SK-N-SH (cell line): ENCODE measurements at regions not wholly inside any gene's neighbourhood (a gene's known extent, or its start where the extent isn't known, plus 50 kb on each side); places are given as distances from the start of the nearest gene placed in this dataset.
A peak's percentile ranks its signal among the peaks of the same experiment; 100 is the strongest.
"Not testable (repeated sequence)": the region's sequence is repeated elsewhere in the genome, so short reads cannot be mapped to it uniquely, and the experiment has no call there.

Experiments
- CTCF ChIA-PET: fragments of 300-600, 350-600 bp; formaldehyde crosslinking; extraction: SDS; loops from one replicate; lab custom pipeline; 2021; lab: Yijun Ruan, JAX
- POLR2A ChIA-PET: fragments of 350-600 bp; sonication (Branson Sonifier 250); formaldehyde crosslinking; extraction: SDS; loops from one replicate; lab custom pipeline; 2020; ENCODE audit warnings: antibody characterized with exemption, inconsistent platforms; lab: Yijun Ruan, JAX
- DNase-seq: peaks from one replicate; pipeline ENCODE4 v3.0.0; 2012
- H2AFZ ChIP-seq: fragments of 200-600 bp; sonication (generic); 2 replicates; pipeline ENCODE4 v1.8.1; 2016; ENCODE audit warnings: antibody characterized with exemption, mild to moderate bottlenecking, low read depth
- H3F3A ChIP-seq: fragments of 200-600 bp; sonication (generic); replicated peaks from 2 replicates; pipeline ENCODE3; 2016; ENCODE audit warnings: antibody characterized with exemption, mild to moderate bottlenecking; ENCODE audit not compliant: insufficient read depth
- H3K27ac ChIP-seq, 2 experiments: fragments of 200-500 bp in 1 of 2; fragments of 200-600 bp in 1 of 2; sonication (Bioruptor generic) in 1 of 2; sonication (generic), shearing (Covaris generic) in 1 of 2; 2 replicates each; pipeline versions ENCODE4 v1.5.1 to v1.6.1; 2014 to 2016; ENCODE audit warnings: low read depth in 2 of 2, inconsistent platforms in 1 of 2, low read length in 1 of 2, mild to moderate bottlenecking in 1 of 2, mixed read lengths in 1 of 2
- H3K27me3 ChIP-seq: fragments of 200-600 bp; sonication (generic), shearing (Covaris generic); 2 replicates; pipeline ENCODE4 v1.6.1; 2016; ENCODE audit warnings: mixed run types; ENCODE audit not compliant: insufficient read depth
- H3K36me3 ChIP-seq, 2 experiments: fragments of 200-500 bp in 1 of 2; fragments of 200-600 bp in 1 of 2; sonication (Bioruptor generic) in 1 of 2; sonication (generic) in 1 of 2; replicated peaks in 1 of 2; 2 replicates each; pipeline versions ENCODE3 to v1.5.1; 2014 to 2016; ENCODE audit warnings: low read length in 1 of 2, mild to moderate bottlenecking in 1 of 2; ENCODE audit not compliant: insufficient read depth in 2 of 2, control insufficient read depth in 1 of 2
- H3K4me1 ChIP-seq, 2 experiments: fragments of 200-500 bp in 1 of 2; fragments of 200-600 bp in 1 of 2; sonication (Bioruptor generic) in 1 of 2; sonication (generic), shearing (Covaris generic) in 1 of 2; 2 replicates each; pipeline versions ENCODE4 v1.5.1 to v1.6.1; 2014 to 2016; ENCODE audit warnings: low read depth in 1 of 2, low read length in 1 of 2, mixed run types in 1 of 2; ENCODE audit not compliant: insufficient read depth in 2 of 2, control insufficient read depth in 1 of 2
- H3K4me2 ChIP-seq: fragments of 200-600 bp; sonication (generic), shearing (Covaris generic); 2 replicates; pipeline ENCODE4 v1.6.1; 2017; ENCODE audit warnings: mixed run types
- H3K4me3 ChIP-seq, 2 experiments: fragments of 200-500 bp in 1 of 2; fragments of 200-600 bp in 1 of 2; sonication (Bioruptor generic) in 1 of 2; sonication (generic), shearing (Covaris generic) in 1 of 2; 2 replicates each; pipeline versions ENCODE4 v1.5.1 to v1.8.1; 2014 to 2016; ENCODE audit warnings: low read depth in 2 of 2, inconsistent platforms in 1 of 2, low read length in 1 of 2, mild to moderate bottlenecking in 1 of 2, mixed read lengths in 1 of 2, moderate library complexity in 1 of 2
- H3K79me2 ChIP-seq: fragments of 200-600 bp; sonication (generic); 2 replicates; pipeline ENCODE4 v1.8.1; 2017; ENCODE audit warnings: mild to moderate bottlenecking; ENCODE audit not compliant: insufficient read depth
- H3K9ac ChIP-seq: fragments of 200-600 bp; sonication (generic); 2 replicates; pipeline ENCODE4 v1.6.1; 2017; ENCODE audit warnings: mixed run types
- H3K9me2 ChIP-seq: fragments of 200-600 bp; sonication (generic); 2 replicates; pipeline ENCODE4 v1.6.1; 2017; ENCODE audit warnings: mixed run types
- H3K9me3 ChIP-seq: fragments of 200-600 bp; sonication (generic); 2 replicates; pipeline ENCODE4 v1.6.1; 2017; ENCODE audit warnings: mixed run types, mild to moderate bottlenecking, moderate library complexity
- H4K20me1 ChIP-seq: fragments of 200-600 bp; sonication (generic); 2 replicates; pipeline ENCODE4 v1.6.1; 2017; ENCODE audit warnings: mild to moderate bottlenecking, mixed run types; ENCODE audit not compliant: insufficient read depth
- CHD2 ChIP-seq: fragments of 150-350 bp; IDR thresholded peaks from 2 replicates; pipeline ENCODE4 v1.6.1; 2018; ENCODE audit warnings: low read length; ENCODE audit not compliant: partially characterized antibody
- EP300 ChIP-seq, 2 experiments: IDR thresholded peaks; 2 replicates each; pipeline versions ENCODE4 v1.4.0 to v1.6.1; 2012; ENCODE audit warnings: borderline replicate concordance in 1 of 2, low read depth in 1 of 2, low read length in 1 of 2
- EZH2phosphoT487 ChIP-seq: fragments of 200-600 bp; sonication (generic); IDR thresholded peaks from 2 replicates; pipeline ENCODE4 v1.6.1; 2017; ENCODE audit warnings: low read depth, mixed run types, mild to moderate bottlenecking, antibody characterized with exemption, moderate library complexity, borderline replicate concordance
- FOXJ3 ChIP-seq: sonication (generic); formaldehyde crosslinking; IDR thresholded peaks from 2 replicates; pipeline ENCODE4 v1.5.1; 2020; ENCODE audit warnings: mild to moderate bottlenecking, missing genetic modification reagents
- FOXM1 ChIP-seq: IDR thresholded peaks from 2 replicates; pipeline ENCODE4 v1.4.0; 2012; ENCODE audit warnings: low read depth, mild to moderate bottlenecking
- MEF2A ChIP-seq: IDR thresholded peaks from 2 replicates; pipeline ENCODE4 v1.4.0; 2012; ENCODE audit warnings: low read depth, borderline replicate concordance
- MXI1 ChIP-seq: IDR thresholded peaks from 2 replicates; pipeline ENCODE4 v1.6.1; 2012; ENCODE audit warnings: mild to moderate bottlenecking, low read depth, low read length, improper control_type of control experiment
- NFIC ChIP-seq: IDR thresholded peaks from 2 replicates; pipeline ENCODE4 v1.4.0; 2012; ENCODE audit warnings: borderline replicate concordance
- NRF1 ChIP-seq: IDR thresholded peaks from 2 replicates; pipeline ENCODE4 v1.6.1; 2012; ENCODE audit warnings: low read depth, mild to moderate bottlenecking, low read length
- POLR2AphosphoS5 ChIP-seq: IDR thresholded peaks from 2 replicates; pipeline ENCODE4 v1.6.1; 2012; ENCODE audit warnings: low read depth, low read length
- RCOR1 ChIP-seq: fragments of 150-350 bp; IDR thresholded peaks from 2 replicates; pipeline ENCODE4 v1.6.1; 2017; ENCODE audit warnings: antibody characterized with exemption, low read length
- TAF1 ChIP-seq: IDR thresholded peaks from 2 replicates; pipeline ENCODE4 v1.6.1; 2012; ENCODE audit warnings: low read depth, mild to moderate bottlenecking, low read length, moderate library complexity, borderline replicate concordance
- WGBS: methylation state at CpG from one replicate; pipeline ENCODE4 v1.1.6; 2017; ENCODE audit warnings: low lambda C conversion rate; 5-methylcytosine and 5-hydroxymethylcytosine counted together
- TF ChIP-seq, protein P1 (sequence below): IDR thresholded peaks from 2 replicates; pipeline ENCODE4 v1.6.1; 2012; ENCODE audit warnings: mild to moderate bottlenecking, low read depth, low read length, moderate library complexity
- TF ChIP-seq, protein P2 (sequence below): fragments of 200-600 bp; sonication (generic); IDR thresholded peaks from 2 replicates; pipeline ENCODE4 v1.6.1; 2017; ENCODE audit warnings: antibody characterized with exemption, mild to moderate bottlenecking, moderate library complexity
- TF ChIP-seq, protein P3 (sequence below): fragments of 150-350 bp; IDR thresholded peaks from 2 replicates; pipeline ENCODE4 v1.6.1; 2017; ENCODE audit warnings: antibody characterized with exemption, low read length, low read depth, borderline replicate concordance

DNA sequence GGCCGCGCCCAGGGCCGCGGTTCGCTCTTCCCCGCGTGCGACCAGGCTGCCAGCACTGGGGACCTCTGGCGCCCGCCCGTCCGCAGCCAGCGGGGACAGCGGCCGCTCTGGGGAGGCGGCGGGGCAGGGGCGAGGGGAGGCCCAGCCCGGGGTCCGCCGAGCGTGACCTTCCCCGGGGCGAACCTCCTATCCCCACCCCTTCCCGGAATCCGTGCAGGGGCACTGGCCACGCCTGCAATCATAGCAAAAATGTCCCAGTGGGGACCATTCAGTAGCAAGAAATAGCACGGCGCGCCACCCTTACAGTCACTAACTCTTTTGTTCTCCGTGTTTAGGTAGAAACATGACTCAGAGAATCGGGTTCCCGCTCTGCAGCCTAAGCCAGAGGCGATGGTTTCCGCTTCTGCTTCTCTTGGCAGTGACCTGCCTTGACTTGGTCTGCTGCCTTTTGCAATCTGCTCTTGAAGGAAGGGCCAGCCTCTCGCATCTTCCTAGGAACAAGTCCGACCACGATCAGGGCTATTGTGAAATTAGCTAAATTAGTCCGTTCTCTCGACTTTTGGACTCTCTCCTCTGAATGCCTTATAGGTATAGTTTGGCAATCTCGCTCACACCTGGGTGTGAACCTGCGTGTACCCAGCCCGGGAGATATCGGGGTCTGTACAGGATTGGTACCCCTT is 79.3 kb upstream of the ACBD5 start:
- ChIA-PET CTCF (interaction anchor here (1.2 kb wide), 1 partner anchor 9 kb away, joined by 3 read pairs; no protein-coding TSS in a partner anchor), POLR2A (no interaction called here)
- no peak overlapping the region for H3K9ac ChIP-seq
- no peak overlapping the region for H2AFZ ChIP-seq
- DNase-seq = peak; percentile 23
- H3K9me3 ChIP-seq = no peaks in the 10 kb centered on the region
- H3K4me3 ChIP-seq = no peak overlapping the region
- 66% methylated on average over 35 of the region's 44 CpGs for WGBS
- no peaks in the 10 kb centered on the region for H3F3A ChIP-seq
- TF ChIP-seq, protein P1, sequence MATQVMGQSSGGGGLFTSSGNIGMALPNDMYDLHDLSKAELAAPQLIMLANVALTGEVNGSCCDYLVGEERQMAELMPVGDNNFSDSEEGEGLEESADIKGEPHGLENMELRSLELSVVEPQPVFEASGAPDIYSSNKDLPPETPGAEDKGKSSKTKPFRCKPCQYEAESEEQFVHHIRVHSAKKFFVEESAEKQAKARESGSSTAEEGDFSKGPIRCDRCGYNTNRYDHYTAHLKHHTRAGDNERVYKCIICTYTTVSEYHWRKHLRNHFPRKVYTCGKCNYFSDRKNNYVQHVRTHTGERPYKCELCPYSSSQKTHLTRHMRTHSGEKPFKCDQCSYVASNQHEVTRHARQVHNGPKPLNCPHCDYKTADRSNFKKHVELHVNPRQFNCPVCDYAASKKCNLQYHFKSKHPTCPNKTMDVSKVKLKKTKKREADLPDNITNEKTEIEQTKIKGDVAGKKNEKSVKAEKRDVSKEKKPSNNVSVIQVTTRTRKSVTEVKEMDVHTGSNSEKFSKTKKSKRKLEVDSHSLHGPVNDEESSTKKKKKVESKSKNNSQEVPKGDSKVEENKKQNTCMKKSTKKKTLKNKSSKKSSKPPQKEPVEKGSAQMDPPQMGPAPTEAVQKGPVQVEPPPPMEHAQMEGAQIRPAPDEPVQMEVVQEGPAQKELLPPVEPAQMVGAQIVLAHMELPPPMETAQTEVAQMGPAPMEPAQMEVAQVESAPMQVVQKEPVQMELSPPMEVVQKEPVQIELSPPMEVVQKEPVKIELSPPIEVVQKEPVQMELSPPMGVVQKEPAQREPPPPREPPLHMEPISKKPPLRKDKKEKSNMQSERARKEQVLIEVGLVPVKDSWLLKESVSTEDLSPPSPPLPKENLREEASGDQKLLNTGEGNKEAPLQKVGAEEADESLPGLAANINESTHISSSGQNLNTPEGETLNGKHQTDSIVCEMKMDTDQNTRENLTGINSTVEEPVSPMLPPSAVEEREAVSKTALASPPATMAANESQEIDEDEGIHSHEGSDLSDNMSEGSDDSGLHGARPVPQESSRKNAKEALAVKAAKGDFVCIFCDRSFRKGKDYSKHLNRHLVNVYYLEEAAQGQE = no peak
- TF ChIP-seq CHD2 = no peak
- no peak for TF ChIP-seq POLR2AphosphoS5
- no peak for TF ChIP-seq FOXJ3 (CRISPR knock-in tag)
- TF ChIP-seq MXI1 = no peak
- TF ChIP-seq, protein P2, sequence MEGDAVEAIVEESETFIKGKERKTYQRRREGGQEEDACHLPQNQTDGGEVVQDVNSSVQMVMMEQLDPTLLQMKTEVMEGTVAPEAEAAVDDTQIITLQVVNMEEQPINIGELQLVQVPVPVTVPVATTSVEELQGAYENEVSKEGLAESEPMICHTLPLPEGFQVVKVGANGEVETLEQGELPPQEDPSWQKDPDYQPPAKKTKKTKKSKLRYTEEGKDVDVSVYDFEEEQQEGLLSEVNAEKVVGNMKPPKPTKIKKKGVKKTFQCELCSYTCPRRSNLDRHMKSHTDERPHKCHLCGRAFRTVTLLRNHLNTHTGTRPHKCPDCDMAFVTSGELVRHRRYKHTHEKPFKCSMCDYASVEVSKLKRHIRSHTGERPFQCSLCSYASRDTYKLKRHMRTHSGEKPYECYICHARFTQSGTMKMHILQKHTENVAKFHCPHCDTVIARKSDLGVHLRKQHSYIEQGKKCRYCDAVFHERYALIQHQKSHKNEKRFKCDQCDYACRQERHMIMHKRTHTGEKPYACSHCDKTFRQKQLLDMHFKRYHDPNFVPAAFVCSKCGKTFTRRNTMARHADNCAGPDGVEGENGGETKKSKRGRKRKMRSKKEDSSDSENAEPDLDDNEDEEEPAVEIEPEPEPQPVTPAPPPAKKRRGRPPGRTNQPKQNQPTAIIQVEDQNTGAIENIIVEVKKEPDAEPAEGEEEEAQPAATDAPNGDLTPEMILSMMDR = no peak
- TF ChIP-seq RCOR1 = no peak
- no peak for TF ChIP-seq TAF1
- TF ChIP-seq, protein P3, sequence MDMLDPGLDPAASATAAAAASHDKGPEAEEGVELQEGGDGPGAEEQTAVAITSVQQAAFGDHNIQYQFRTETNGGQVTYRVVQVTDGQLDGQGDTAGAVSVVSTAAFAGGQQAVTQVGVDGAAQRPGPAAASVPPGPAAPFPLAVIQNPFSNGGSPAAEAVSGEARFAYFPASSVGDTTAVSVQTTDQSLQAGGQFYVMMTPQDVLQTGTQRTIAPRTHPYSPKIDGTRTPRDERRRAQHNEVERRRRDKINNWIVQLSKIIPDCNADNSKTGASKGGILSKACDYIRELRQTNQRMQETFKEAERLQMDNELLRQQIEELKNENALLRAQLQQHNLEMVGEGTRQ = no peak
- TF ChIP-seq EZH2phosphoT487 = no peak
- TF ChIP-seq EP300 (IDR thresholded peaks at IDR 0.05; ENCODE audit: borderline replicate concordance in 1 of 2, low read depth in 1 of 2, low read length in 1 of 2) = no peak
- no peak for TF ChIP-seq FOXM1
- no peak for TF ChIP-seq MEF2A
- TF ChIP-seq NRF1 = no peak
- no peak for TF ChIP-seq NFIC
- H4K20me1 ChIP-seq = no peaks in the 10 kb centered on the region
- no peak overlapping the region for H3K4me2 ChIP-seq
- no peaks in the 10 kb centered on the region for H3K9me2 ChIP-seq
- no peak overlapping the region for H3K27ac ChIP-seq
- H3K36me3 ChIP-seq = no peaks in the 10 kb centered on the region
- H3K27me3 ChIP-seq = no peaks in the 10 kb centered on the region
- no peaks in the 10 kb centered on the region for H3K79me2 ChIP-seq
- H3K4me1 ChIP-seq = no peaks in the 10 kb centered on the region; a peak in 2 of 4 replicates

DNA sequence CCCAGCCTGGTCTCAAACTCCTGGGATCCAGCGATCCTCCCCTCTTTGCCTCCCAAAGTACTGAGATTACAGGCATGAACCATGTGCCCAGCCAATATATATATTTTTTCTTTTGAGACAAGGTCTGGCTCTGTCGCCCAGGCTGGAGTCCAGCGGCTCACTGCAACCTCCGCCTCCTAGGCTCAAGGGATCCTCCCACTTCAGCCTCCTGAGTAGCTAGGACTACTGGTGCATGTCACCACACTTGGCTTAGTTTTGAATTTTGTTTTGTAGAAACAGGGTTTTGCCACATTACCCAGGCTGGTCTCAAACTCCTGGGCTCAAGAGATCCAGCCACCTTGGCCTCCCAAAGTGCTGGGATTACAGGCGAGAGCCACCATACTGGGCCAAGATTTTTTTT is 78.5 kb upstream of the ACBD5 start:
- H3K27ac ChIP-seq, H3K4me3 ChIP-seq, H3K79me2 ChIP-seq, H3K27me3 ChIP-seq, H3K9me2 ChIP-seq, H3K9me3 ChIP-seq, H3K4me1 ChIP-seq, H3K9ac ChIP-seq, H3F3A ChIP-seq, CTCF ChIA-PET, H2AFZ ChIP-seq, POLR2A ChIA-PET, H3K36me3 ChIP-seq, H4K20me1 ChIP-seq, DNase-seq, H3K4me2 ChIP-seq: not testable (repeated sequence)
- 64% methylated on average over 5 of the region's 5 CpGs for WGBS

DNA sequence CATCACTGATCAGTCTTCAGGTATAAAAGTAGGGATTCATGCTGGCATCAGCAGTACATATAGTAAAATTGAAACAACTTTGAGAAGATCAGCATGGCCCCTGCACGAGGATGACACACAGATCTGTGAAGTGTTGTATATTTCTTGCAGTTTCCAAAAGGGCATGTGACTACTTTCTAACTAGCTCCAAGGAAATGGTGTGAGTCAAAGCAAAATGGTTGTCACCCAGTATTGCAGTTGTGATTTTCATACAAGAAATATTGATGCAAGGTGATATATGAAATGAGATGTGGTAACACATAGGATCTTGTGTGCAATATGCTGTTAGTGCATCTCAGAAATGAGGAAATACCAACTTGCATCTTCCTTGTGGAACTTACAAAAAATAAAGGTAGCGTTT is 74.5 kb upstream of the ACBD5 start:
- H3K9me3 ChIP-seq, H4K20me1 ChIP-seq, H3F3A ChIP-seq, H3K9me2 ChIP-seq, H3K27me3 ChIP-seq, POLR2A ChIA-PET, H3K9ac ChIP-seq, H3K27ac ChIP-seq, H3K4me2 ChIP-seq, H2AFZ ChIP-seq, DNase-seq, H3K4me3 ChIP-seq, H3K36me3 ChIP-seq, H3K4me1 ChIP-seq, H3K79me2 ChIP-seq, CTCF ChIA-PET: not testable (repeated sequence)
- 38% methylated on average over 2 of the region's 2 CpGs for WGBS
